Caki2 (cell line): ENCODE measurements at regions not wholly inside any gene's neighbourhood (a gene's known extent, or its start where the extent isn't known, plus 50 kb on each side); places are given as distances from the start of the nearest gene placed in this dataset.
A peak's percentile ranks its signal among the peaks of the same experiment; 100 is the strongest.

Experiments
- DNase-seq: peaks from one replicate; pipeline ENCODE4 v3.0.0-alpha.2; 2015; ENCODE audit warnings: low read depth
- in situ Hi-C: cut with HindIII; loops from 2 replicates; pipeline ENCODE4 v1.10.0; 2016; ENCODE audit warnings: low sequenced_read_pairs, low pct_unique_long_range_greater_than_20kb, mixed read lengths

- in situ Hi-C loops: no loop called here
Observed at GRCh38 chrX:20913760-20914159, 460.5 kb upstream of the CNKSR2 start.

DNA sequence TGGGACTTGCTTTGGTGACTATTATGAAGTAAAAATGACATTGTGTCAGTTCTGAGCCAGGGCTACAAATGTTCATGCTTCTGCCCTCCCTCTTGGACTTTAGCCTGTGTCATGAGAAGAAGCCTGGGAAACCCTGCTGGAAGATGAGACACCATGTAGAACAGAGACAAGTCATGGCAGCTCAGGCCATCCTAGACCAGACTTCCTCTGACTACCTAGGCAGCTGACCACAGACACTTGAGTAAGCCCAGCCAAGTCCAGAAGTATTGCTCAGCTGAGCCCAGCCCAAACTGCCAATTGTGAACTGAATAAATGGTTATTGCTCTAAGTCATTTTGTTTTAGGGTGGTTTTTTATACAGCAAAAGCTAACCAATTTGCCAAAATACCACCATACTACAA lies 467.6 kb upstream of the CNKSR2 start:
- in situ Hi-C loops: no loop called here
- DNase-seq: no peak

More at GRCh38 chrX:20913760-20914159, 460.5 kb upstream of the CNKSR2 start:
- DNase-seq: no peak

DNA sequence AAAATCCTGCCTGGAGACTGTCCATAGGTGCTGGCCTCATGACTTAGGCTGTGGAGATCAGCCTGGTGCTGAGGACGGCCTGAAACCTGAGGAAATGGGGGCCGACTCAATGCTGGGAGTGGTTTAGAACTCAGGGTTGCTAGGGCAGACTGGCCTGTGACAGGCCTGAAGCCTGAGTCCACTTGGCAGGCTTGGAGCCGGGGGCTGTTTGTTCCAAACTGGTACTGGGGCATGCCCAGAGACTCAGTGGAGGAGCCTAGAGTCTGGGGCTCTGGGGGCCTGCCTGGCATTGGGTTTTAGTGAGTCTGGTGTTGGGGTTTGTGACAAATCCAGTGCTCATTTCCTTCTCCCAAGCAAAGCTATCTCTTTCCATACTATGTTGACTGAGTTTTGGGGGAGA lies 489.7 kb upstream of the CNKSR2 start:
- DNase-seq: no peak
- in situ Hi-C loops: no loop called here

DNA sequence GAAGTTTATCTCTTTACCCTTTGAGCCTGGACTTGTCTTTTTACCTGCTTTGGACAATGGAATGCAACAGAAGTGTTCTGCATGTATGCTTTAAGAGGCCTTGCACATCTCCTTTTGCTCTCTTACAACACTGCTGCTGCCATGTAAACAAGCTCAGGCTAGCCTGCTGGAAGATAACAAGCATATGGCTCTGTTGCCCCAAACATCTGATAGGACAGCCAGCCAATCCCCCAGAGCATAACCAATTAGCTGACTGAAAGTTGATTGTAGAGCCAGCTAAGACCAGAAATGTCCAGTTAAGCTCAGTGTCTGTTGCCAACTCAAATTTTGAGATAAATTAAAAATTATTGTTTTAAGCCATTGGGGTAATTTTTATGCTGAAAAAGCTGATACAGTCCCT lies 510.6 kb upstream of the CNKSR2 start:
- no peak for DNase-seq
- in situ Hi-C loops: no loop called here

DNA sequence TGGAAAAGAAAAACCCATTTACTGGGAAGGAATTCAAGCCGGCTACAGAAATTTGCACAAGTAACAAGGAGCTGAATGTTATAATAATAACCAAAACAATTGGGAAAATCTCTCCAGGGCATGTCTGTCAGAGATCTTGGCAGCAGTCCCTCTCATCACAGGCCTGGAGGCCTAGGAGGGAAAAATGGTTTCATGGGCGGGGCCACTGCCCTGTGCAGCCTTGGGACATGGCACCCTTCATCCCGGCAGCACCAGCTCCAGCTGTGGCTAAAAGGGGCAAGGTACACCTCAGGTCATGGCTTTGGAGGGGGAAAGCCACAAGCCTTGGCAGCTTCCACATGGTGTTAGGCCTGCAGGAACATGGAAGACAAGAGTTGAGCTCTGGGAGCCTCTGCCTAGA lies 513.1 kb upstream of the CNKSR2 start:
- no peak for DNase-seq
- in situ Hi-C loops: no loop called here

DNA sequence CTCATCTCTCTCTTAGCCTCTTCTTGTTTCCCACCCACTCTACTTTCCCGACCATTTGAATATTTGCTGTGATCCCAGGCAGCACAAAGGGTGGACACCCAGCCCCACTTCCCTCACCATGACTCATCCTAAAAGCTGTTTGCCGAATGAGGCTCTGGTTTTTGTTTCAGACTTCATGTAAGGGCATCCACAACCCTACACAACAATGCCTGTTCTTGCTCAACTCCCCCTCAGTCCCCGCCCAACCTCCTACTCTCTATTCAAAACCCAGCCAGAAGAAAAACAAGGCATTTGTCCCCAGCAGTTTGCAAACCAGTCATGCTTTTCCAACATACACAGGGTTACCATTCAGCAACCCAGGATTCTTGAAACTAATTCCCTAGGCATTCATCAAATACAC lies 516.5 kb upstream of the CNKSR2 start:
- in situ Hi-C loops: no loop called here
- DNase-seq: no peak

GRCh38 chrX:20838477-20838876 lies 535.7 kb upstream of the CNKSR2 start:
- DNase-seq: no peak
- in situ Hi-C loops: no loop called here

DNA sequence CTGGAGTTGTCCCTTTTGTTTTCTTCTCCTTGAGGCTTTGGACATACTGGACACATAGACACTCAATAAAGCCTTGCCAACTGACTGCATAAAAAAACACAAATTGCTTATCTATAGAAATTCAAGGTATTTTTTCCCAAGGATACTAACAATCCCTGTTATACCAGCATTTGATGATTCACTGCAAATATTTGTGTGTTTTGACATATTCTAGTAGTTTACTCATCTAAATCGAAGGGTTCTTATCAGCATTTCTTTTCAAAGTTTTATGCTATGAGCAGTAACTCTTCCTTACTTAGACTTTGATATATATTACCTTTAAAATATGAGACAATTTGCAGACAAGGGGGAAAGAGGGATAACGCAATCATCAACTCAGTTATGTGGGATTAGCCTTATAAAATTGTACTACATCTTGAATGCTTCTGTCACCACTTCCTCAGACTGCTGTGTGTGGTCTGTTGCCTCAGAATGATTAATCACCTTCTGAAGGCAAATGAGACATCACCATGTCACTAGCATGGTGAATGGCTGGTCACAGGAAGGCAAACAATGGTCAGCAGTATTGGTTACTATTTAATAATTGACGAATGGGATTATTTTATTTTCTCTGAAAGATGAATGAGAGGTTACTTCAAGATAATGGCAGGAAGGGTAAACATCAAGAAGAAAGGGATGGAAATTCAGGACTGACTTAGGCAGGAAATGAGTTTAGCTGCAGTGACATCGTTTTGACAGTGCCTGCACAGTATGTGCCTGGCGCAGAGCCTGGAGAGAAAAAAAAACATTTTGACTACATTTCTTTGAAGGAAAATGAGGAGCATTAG lies 544.3 kb upstream of the CNKSR2 start:
- DNase-seq: peak; percentile 88
- in situ Hi-C loops: no loop called here

DNA sequence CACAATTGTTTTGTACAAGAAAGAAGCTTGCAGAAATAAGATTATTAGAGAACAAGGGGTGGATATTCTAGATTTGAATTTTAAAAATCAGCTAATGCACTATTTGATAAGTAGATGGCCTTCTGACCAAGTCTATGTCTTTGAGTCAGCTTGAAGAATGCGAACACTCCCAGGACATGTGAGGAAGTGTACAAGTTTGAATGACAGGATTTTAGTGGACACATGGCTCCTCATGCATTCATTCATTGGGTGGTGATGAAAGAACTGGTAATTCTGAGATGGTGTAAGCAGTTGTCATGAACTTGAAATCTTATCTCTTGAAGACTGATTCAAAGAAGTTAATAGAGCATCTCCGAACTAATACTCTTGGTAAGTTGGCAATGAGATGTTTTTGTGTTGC lies 548.2 kb upstream of the CNKSR2 start:
- in situ Hi-C loops: no loop called here
- DNase-seq: no peak

- DNase-seq: no peak
- in situ Hi-C loops: no loop called here
Observed at GRCh38 chrX:20803971-20804370, 537.3 kb upstream of the RPS6KA3 start.

- in situ Hi-C loops: no loop called here
- DNase-seq: no peak
Observed at GRCh38 chrX:20802036-20802435, 535.3 kb upstream of the RPS6KA3 start.

GRCh38 chrX:20796450-20796849 lies 529.7 kb upstream of the RPS6KA3 start:
- in situ Hi-C loops: no loop called here
- no peak for DNase-seq

GRCh38 chrX:20789103-20789502 lies 522.4 kb upstream of the RPS6KA3 start:
- in situ Hi-C loops: no loop called here
- DNase-seq: no peak

GRCh38 chrX:20767346-20767745 lies 500.6 kb upstream of the RPS6KA3 start:
- in situ Hi-C loops: no loop called here
- no peak for DNase-seq

GRCh38 chrX:20756585-20756984 lies 489.9 kb upstream of the RPS6KA3 start:
- in situ Hi-C loops: no loop called here
- DNase-seq: no peak

DNA sequence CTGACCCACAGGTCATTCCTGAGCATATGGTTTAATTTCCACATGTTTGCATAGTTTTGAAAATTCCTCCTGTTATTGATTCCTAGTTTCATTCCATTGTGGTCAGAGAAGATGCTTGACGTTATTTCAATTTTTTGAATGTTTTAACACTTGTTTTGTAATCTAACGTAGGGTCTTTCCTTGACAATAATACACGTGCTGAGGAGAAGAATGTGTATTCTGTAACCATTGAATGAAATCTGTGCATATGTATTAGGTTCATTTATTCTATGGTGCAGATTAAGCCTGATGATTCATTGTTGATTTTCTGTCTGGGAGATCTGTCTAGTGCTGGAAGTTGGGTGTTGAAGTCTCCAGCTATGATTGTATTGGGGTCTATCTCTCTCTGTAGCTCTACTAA lies 486.4 kb upstream of the RPS6KA3 start:
- in situ Hi-C loops: no loop called here
- DNase-seq: no peak

DNA sequence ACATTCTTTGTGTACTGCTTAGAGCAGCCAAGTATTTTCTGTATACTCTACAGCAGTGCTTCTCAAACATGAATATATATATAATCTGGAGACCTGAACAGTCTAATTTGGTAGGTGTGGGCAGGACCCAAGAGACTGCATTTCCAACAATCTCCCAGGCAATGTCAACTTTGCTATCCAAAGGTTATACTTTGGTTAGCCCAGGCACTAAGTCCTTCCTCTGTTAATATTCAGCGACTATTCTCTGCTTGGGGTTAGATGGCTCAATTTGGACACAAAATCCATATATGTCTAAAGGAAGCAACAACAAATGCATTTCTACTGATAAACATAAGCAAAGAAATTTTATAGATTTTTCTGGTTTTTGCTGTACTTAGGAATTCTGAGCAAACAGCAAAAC lies 480.0 kb upstream of the RPS6KA3 start:
- in situ Hi-C loops: no loop called here
- DNase-seq: no peak

DNA sequence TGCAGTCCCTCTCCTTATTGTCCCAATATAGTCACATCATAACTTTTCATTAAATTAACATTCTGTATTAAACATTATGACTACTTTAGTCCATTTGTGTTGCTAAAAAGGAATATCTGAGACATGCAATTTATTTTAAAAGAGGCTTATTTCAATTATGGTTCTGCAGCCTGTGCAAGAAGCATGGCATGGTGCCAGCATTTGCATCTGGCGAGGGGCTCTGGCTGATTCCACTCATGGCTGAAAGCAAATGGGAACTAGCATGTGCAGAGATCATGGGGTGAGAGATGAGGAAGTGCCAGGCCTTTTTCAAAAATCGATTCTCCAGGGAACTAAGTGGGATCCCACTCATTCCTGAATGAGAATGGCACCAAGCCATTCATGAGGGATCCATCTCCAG lies 476.3 kb upstream of the RPS6KA3 start:
- in situ Hi-C loops: no loop called here

DNA sequence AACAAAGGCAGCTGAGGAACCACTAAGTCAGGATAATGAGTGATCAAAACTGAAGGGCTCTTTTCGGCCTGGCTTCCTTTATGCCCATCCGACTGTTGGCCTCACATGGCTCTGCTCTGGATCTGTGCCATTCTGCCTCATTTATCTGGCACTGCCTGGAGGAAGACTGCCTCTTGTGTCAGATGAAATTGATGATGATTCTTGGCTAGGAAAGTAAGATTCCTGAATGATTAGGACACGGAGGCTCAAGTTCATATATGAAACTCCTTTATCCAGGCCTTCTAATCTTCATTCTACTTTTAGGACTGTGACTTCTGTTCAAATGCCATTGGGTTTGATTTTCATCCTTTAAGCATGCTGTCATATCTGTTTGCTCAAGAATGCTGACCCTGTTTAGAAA lies 475.4 kb upstream of the RPS6KA3 start:
- in situ Hi-C loops: no loop called here
- peak; percentile 50 for DNase-seq

More for the DNA sequence above, 476.3 kb upstream of the RPS6KA3 start:
- DNase-seq: no peak

DNA sequence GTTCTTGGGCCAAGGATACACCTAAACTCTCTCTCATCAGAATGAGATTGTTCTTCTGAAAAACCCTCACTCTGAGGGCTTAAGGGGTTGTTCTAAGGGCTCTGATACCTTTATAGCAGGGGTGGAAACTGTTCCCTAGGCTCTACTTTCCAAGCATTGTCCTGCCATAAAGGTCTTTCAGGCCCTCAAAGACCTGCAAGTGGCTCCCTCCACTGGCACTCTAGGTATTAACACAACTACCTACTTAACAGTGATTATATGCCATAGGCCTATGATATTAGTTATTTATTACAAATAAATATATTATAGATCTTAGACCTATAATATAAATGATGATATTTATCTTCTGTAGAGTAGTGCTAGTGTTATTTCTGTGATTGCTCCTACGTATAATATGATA lies 473.7 kb upstream of the RPS6KA3 start:
- in situ Hi-C loops: no loop called here
- DNase-seq: no peak
